Activated CD4-positive, CD25-positive, alpha-beta regulatory T cell (primary cell): ENCODE measurements at regions not wholly inside any gene's neighbourhood (a gene's known extent, or its start where the extent isn't known, plus 50 kb on each side); places are given as distances from the start of the nearest gene placed in this dataset.

Experiments
- DNase-seq, 4 experiments: peaks; one replicate each; lab custom pipeline; 2025; lab: John Stamatoyannopoulos, UW

GRCh38 chr10:121033366-121033765 lies 182.2 kb downstream of the WDR11 start:
- DNase-seq, result no peak

DNA sequence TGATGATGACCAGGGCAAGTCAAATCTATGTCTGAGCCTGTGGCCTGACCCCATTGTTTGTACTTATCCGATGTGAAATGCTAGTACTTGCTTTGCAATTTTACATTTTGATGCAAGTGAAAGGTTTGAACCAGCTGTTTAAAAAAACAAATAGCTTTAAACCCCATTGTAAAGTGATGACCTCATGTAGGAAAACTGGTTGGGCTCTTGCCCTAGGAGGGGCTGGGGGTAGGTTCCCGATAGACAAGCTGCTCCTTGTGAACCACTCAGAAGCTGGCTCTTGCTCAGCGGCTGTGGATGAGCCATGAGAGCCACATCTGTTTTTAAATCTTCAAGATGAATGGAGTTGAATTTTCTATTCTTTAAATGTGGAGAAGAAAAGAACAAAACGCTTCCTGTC lies 185.3 kb downstream of the WDR11 start:
- no peak for DNase-seq

DNA sequence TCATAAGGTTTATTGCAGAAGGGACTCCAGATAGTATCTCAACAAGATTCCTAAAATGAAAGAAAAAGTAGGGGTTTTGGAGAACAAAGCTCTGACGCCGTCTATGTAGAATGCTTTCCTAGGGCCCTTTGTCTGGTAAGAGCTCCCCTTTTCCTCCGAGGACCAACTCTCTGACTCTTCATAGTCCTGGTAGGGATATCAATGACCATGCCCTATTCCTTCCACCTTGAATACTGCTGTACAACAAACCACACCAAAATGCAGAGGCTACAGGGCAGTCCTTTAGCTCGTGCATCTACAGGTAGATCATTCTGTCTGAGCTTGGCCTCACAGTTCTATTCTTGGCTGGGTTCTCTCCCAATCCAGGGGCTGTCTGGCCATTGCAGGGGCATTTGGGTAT lies 190.3 kb downstream of the WDR11 start:
- DNase-seq, result no peak

- no peak for DNase-seq
These were observed 190.7 kb downstream of the WDR11 start for GRCh38 chr10:121041906-121042305.

DNA sequence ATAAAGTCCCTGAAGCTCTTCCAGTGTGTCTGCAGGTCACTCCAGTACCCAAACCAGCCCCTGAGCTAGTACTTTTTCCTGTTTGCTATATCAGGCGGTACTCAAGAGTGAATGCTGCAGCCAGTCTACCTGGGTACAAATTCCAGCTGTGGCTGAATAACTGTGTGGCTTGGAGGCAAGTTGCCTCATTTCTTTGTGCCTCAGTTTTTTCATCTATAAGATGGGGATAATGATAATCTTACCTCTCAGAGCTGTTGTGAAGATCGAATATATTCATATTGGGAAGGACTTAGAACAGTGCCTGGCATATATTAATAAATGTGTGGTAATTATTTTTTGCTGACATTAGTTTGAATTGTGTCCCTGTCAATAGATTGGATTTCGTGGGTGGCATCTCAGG lies 191.2 kb downstream of the WDR11 start:
- DNase-seq, result no peak

DNA sequence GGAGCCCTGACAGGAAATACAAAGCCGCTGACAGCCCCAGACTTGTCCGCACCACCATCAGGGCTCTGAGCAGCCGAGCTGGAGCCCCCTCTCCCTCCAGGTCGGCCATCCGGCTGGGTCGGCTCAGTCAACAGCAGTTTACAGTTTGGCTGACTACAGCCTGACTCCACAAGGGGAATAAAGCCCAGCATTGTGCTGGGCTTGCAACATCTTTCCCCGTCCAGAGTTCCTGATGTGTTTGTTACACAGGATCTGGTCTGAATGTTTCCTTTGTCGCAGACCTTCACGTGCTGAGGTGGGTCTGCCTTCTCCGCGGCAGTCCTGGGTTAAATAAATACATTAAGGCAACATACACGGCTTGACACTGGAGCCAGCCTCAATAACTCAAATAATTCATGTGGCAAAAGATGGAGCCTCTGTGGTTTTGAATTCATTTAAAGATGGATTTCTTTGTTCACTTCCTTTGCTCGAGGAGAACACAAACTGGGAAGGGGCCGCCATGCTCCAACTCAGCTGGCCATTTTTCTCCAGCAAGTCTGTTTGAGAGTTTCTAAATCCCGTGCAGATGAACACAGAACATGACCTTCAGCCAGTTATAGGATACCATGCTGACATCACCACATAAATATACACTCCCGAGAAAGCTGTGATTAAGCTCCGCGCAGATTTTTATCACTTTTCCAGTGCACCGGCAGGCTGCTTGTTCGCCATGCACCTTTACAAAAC lies 192.1 kb downstream of the WDR11 start:
- DNase-seq, result no peak

GRCh38 chr10:121048749-121049148 lies 197.6 kb downstream of the WDR11 start:
- DNase-seq, result no peak

DNA sequence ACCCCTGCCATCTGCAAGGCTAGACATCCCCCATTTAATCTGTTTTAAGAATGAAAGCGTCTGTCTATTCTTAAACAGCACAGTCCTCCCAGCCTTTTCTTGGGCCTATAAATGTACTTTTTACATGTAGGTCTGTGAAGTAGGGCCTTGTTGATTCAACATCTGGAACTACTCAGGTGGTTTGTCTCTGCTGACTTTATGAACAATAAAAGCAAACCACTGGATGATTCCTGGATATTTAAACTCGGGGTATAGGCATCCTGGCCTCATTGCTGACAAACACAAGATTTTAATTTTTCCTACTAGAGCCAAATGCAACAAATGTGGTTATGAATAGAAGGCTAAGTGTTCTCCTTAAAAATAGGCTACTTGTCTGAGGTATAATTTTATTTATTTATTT lies 198.3 kb downstream of the WDR11 start:
- DNase-seq, result no peak

DNA sequence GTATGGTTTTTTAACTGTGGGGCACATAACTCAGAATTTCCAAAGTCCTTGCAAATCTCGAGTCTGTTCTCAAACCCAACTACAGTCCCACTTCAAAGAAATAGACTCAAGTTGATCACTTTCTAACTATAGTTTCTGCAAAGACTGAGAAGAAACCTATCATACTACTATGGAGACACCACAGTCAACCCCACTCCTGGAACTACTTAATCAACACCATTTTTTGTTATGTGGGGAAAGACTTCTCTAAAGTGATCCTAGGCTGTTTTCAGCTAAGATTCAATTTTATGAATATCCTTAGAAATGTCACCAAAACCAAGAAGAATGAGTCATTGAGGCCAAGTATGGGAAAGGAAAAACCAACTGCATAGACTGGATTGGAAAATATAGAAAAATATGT lies 198.8 kb downstream of the WDR11 start:
- DNase-seq, result no peak

DNA sequence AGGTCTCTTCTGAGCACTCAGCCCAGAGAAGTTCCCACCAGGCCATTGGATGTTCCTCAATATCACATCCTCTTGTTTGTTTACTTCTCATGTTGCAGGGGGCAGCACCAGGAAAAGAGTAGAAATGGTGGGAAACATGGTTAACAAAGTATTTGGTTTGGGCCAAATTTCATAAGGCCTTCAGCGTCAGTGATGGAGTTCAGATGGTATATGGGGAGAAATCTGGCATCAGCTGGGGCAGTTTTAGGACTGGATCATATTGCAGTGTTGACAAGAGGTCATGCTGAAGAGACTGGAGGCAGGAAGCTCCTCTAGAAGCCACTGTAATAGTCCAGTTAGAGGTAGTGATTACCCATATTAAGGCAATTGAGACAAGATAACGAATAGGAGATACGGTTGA lies 200.0 kb downstream of the WDR11 start:
- no peak for DNase-seq

- no peak for DNase-seq
These were observed 200.6 kb downstream of the WDR11 start for GRCh38 chr10:121051696-121052279.

GRCh38 chr10:121053151-121053550 lies 202.0 kb downstream of the WDR11 start:
- DNase-seq, result no peak

- DNase-seq, result no peak
These were observed 203.7 kb downstream of the WDR11 start for GRCh38 chr10:121054874-121055273.

- no peak for DNase-seq
These were observed 206.1 kb downstream of the WDR11 start for GRCh38 chr10:121057269-121057668.

GRCh38 chr10:121058082-121058481 lies 206.9 kb downstream of the WDR11 start:
- DNase-seq, result no peak

- no peak for DNase-seq
These were observed 208.2 kb downstream of the WDR11 start for GRCh38 chr10:121059351-121059750.

DNA sequence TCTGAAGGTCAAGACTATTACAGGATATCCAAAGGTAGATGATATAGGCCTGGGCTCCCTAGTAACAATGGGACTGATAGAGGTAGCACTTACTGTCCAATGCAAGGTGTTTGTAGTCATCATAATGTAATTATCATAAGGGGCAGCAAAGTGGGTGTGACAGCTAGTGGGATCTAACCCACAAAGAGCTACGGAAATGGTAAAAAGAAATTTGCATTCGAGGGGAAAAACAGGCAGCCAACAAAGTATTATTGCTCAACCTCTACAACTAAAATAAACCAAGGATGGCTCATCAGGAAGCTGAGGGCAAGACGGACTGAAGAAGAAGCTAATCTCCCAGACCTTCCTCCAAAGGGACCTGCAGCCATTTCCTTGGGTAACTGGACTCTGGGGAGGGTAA lies 211.0 kb downstream of the WDR11 start:
- no peak for DNase-seq

GRCh38 chr10:121063744-121064143 lies 212.6 kb downstream of the WDR11 start:
- DNase-seq, result no peak

DNA sequence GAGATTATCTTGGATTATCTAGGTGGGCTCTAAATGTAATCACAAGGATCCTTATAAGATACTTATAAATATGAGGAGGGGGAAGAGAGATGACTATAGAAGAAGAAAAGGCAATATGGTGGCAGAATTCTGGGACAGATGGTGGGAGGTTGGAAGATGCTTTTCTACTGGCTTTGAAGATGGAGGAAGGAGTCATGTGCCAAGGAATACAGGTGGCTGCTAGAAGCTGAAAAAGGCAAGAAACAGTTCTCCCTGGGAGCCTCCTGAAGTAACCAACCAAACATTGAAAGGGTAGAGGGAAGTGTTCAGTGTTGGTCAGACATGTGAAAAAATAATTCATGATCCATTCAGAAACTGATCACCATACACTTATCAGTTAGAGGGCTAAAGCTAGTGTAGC lies 213.3 kb downstream of the WDR11 start:
- no peak for DNase-seq

- DNase-seq, result no peak
These were observed 214.2 kb downstream of the WDR11 start for GRCh38 chr10:121065330-121065729.

GRCh38 chr10:121069061-121069850 lies 218.1 kb downstream of the WDR11 start:
- DNase-seq, result no peak

GRCh38 chr10:121070275-121071070 lies 219.3 kb downstream of the WDR11 start:
- DNase-seq, result no peak
